ENCODE measurements at regions not wholly inside any gene's neighbourhood (a gene's known extent, or its start where the extent isn't known, plus 50 kb on each side); places are given as distances from the start of the nearest gene placed in this dataset.
"Not testable (repeated sequence)": the region's sequence is repeated elsewhere in the genome, so short reads cannot be mapped to it uniquely, and the experiment has no call there.

- DNase-seq (ENCODE audit: low spot score): no peak
These were observed 430.8 kb downstream of the PLPP3 start for GRCh38 chr1:56148326-56149193.

DNA sequence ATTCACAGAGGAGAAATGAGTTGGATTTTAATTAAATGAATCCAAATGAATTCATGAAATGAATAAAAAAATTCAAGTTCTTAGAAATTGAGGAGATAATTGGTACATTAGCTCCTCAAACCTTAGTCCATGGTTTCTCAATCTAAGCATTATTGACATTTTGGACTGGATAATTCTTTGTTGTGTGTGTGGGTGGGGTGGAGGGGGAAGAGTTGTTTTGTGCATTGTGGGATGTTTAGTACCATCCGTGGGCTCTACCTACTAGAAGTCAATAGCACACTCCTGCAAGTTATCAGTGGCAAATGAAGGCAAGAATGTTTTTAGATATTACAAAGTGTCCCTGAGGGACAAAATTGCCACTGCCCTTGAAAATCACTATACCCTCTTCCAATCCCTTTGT lies 431.9 kb downstream of the PLPP3 start:
- no peak for DNase-seq (ENCODE audit: low spot score)

GRCh38 chr1:56147034-56147433 lies 432.3 kb downstream of the PLPP3 start:
- DNase-seq (ENCODE audit: low spot score): no peak

- DNase-seq (ENCODE audit: low spot score): no peak
These were observed 432.9 kb downstream of the PLPP3 start for GRCh38 chr1:56146449-56146848.

DNA sequence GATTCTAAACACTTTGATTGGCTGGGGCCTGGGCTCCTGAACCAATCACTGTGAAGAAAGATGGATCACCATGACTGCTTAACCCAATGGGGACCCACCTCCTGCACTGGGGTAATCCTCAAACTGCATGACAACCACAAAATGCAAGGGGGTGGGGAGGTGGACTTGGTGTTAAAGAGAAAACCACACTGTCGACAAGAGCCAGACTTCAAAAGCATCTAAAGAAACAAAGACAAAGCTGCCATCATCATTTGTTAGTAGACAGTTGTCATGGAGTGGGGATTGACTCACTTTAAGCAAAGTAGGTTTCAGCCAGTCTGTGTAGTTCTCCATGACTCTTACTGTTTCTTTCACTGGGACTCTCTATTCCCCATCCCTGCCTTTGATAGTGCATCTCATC lies 433.8 kb downstream of the PLPP3 start:
- DNase-seq (ENCODE audit: low spot score): no peak

DNA sequence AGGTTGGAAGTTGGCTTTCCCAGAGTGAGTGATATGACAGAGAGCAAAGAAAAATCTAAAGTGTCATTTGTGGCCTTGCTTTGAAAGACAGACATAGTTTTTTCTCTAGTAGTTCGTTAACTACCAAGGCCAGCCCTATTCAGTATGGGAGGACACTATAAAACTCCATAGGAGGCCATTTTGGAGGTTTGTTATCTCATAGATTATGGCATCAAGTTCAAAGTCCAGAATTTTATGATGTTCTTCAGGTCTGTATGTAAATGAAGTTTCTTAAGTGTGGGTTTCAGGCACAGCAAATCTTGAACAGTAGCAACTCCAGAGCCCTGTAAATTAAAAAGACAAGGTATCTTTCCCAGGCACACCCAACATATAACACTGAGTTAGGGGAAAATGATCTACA lies 437.1 kb downstream of the PLPP3 start:
- no peak for DNase-seq (ENCODE audit: low spot score)

DNA sequence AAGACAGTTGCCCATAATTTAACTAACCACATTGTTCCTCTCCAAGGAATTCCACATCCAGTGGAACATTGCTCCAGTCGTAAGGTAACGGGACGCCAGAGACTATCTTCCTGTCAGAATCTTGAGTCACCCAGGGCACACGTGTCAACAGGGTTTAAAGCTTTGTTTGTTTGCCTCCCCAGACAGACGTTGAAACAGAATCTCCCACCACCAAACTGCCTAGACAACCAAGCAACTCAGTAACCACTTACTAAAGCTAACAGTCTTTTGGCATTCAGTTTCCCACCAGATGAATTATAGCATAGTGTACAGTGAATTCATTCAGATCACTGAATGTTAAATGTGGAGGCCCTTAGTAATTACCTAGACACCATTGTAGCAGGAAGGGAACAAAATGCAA lies 439.5 kb downstream of the PLPP3 start:
- DNase-seq (ENCODE audit: low spot score): no peak

DNA sequence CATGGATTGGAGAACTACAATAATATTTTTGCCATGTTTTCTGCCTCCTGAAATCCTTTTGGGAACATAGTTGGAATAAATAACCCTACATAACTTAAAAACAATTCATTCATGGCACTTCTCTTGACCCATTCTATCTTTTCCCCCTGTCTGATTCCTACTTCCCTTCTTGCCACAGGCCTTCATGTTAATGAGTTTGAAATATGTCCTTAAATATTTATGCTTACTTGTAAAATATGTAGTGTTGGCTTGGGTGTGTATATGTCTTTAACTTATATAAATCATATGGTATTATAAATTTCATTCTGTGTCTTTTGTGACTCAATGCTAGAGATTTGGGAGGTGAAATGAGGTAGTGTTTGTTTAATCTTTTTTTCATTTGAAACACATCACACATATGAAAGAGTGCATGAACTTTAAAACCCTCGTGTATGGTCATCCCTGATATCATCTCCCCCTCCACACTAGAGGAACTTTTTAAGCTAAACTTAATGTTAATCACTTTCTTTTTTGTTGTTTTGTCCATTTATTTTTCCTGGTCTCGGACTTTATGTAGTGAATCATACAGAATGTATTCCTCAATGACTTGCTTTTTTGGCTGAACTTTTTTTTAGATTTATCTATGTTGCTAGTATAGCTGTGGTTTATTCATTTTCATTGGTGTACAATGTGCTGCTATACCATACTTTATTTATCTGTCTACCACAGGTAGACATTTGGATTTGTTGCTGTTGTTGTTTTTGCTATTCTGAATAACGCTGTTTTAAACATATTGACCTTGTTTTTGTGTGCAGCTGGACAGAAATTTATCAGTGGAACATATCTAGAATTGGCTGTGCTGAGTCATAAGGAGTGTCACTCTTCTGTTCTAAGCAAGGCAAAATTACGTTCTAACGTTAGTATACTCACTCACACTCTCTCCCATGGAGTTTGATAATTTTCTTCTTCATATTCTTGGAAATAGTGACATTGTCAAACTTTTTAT lies 441.6 kb downstream of the PLPP3 start:
- no peak for DNase-seq (ENCODE audit: low spot score)

GRCh38 chr1:56137090-56137489 lies 442.3 kb downstream of the PLPP3 start:
- DNase-seq (ENCODE audit: low spot score): no peak

DNA sequence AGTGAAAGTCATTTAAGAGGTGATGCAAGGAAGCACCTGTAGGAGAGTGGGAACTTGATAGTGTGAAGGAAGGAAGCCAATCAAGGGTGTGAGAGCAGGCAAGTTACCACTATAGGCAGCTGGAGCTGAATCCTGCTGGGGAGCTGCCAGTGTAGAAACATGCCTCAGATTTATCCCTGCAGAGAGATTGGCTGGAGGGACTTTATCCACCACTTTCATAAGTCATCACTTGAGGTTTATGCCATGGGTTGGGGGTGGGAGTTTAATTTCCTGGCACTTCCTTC lies 443.6 kb downstream of the PLPP3 start:
- no peak for DNase-seq (ENCODE audit: low spot score)

DNA sequence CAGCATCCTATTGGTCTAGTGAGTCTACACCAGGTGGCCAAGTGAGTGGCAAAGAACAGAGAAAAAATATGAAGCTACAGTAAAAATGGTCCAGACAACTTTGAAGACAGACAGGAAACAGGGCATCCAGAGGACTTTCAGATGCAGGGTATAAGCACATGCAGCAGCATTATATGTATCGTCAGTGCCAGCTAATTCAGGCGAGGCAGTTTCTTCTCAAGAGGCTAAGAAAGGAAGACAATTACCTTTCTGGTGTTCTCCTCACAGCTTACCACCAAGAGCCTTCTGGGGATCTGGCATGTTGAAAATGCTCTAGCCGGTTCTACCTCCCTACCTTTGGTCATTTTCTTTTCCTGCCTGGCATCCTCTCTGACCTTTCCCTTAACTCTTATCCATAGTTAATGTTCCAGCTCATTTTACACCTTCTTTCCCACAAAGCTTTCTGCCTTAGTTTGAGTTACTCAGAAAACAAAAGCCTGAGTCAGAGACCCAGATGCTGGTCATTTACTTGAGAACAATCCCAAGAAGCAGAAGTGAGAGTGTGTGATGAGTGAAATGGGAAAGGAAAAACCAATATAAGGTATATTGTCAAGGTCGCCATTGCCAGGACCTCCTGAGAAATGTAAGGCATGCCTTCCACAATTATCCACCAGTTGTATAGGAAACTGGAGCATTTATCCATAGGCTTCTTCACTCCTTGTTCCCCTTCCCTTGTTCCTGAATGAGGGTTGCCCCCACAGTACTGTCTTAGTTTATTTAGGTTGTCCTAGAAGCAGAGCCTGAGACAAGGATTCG lies 444.1 kb downstream of the PLPP3 start:
- DNase-seq (ENCODE audit: low spot score): no peak

DNA sequence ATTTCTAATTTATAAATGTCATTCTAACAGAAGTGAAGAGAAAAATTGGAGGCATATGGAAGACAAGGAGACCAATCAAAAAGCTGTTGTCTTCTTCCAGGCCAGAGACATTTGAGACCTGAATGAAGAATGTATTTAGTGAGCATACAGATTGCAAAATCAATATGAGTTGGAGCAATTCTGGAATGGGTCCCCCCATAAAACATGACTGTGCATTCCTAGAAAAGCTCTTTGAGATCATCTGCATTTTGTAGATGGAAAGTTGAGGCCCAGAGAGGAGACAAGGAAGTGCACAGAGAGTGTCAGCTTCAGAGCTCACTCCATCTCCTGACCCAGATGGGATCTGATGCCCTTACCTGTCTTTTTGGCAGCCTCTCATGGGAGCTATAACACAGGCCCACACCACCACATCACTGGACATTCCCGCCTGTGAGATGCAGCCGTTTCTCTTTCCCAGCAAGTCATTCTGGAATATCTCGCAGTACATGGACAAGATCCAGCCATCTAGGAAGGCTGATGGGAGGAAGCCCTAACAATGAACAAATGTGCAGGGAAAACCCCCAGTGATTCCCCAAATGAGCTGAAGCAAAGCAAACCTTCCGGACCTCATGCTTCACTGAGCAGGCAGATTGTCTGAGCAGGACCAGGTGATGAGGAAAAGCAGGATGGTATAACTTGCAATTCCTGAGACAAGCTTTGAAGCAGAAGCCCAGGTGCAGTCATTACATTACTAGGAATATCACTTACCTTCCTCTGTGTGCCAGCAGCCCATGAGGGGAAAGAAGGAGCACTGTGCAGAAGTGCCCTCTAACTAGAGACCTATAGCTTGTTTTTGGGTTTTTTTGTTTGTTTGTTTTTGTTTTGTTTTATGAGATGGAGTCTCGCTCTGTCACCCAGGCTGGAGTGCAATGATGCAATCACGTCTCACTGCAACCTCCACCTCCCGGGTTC lies 445.6 kb downstream of the PLPP3 start:
- DNase-seq (ENCODE audit: low spot score): no peak

GRCh38 chr1:56132520-56132919 lies 446.8 kb downstream of the PLPP3 start:
- no peak for DNase-seq (ENCODE audit: low spot score)

- no peak for DNase-seq (ENCODE audit: low spot score)
These were observed 449.5 kb downstream of the PLPP3 start for GRCh38 chr1:56129837-56130236.

- DNase-seq (ENCODE audit: low spot score): no peak
These were observed 454.0 kb downstream of the PLPP3 start for GRCh38 chr1:56125316-56125715.

- DNase-seq (ENCODE audit: low spot score): no peak
These were observed 455.5 kb downstream of the PLPP3 start for GRCh38 chr1:56123826-56124225.

- DNase-seq (ENCODE audit: low spot score): no peak
These were observed 455.9 kb downstream of the PLPP3 start for GRCh38 chr1:56123421-56123820.

DNA sequence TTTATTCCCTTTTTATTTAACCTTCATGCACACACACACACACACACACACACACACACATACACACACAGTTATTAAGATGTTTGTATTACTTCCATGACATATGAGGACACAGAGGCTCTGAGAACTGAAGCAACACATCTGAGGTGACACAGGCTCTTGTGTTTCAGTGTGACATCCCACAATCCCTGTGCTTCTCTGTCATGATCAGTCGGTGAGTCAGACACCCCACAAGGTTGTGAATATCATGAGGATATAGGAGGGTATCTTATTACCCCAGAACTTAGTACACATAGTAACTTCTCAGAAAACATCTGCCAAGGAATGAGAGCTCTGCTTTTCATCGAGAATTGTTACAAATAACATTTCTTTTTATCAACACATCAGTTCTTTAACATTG lies 459.3 kb downstream of the PLPP3 start:
- DNase-seq (ENCODE audit: low spot score): no peak

DNA sequence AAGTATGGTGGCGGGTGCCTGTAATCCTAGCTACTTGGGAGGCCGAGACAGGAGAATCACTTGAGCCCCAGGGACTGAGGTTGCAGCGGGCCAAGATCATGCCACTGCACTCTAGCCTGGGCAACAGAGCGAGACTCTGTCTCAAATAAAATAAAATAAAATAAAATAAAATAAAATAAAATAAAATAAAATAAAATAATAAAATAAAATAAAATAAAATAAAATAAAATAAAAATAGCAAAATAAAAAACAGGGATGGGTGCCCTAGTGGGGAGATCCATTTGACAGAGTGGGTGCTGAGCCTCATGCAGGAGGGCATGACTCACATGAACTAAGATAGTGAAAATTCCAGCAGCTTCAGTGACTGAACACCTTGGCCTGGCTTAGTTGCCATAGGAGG lies 460.7 kb downstream of the PLPP3 start:
- not testable (repeated sequence) for DNase-seq (ENCODE audit: low spot score)

GRCh38 chr1:56115701-56116100 lies 463.7 kb downstream of the PLPP3 start:
- DNase-seq (ENCODE audit: low spot score): no peak

GRCh38 chr1:56113679-56114078 lies 465.7 kb downstream of the PLPP3 start:
- no peak for DNase-seq (ENCODE audit: low spot score)

Measured in HuH-7.5 (cell line).